ENCODE measurements at regions not wholly inside any gene's neighbourhood (a gene's known extent, or its start where the extent isn't known, plus 50 kb on each side); places are given as distances from the start of the nearest gene placed in this dataset.
"Not testable (repeated sequence)": the region's sequence is repeated elsewhere in the genome, so short reads cannot be mapped to it uniquely, and the experiment has no call there.

DNA sequence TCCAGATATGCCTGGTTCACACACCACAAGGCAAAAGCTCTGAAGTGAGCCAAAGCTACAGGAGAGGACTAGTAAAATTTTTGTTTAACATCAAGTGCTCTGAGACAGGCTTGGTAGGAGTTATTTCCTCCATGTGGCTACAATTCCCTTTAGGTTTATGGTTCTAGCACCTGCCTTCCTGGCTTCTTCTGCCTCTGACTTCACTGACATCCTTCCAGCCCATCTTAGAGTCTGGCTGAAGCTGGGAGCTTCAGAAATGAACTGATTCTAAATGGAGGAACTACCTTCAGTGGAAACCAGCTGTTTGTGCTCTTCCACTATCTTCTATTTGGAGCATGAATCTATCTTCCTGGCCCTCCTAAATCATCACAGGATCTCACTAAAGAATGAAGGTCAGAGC lies 215.3 kb upstream of the FBXL7 start:
- H3K27me3 ChIP-seq (ENCODE audit: control insufficient read depth, insufficient read depth, low read length) = no peaks in the 10 kb centered on the region
- no peaks in the 10 kb centered on the region for H3K9me3 ChIP-seq (ENCODE audit: control insufficient read depth, insufficient read depth, low read length)
- no peaks in the 10 kb centered on the region for H3K4me1 ChIP-seq (ENCODE audit: control insufficient read depth, insufficient read depth, low read length)
- no peak overlapping the region for H3K4me3 ChIP-seq (ENCODE audit: low read depth, low read length)
- H3K9ac ChIP-seq (ENCODE audit: low read depth, low read length) = no peak overlapping the region
- H3K36me3 ChIP-seq (ENCODE audit: control insufficient read depth, insufficient read depth, low read length) = no peaks in the 10 kb centered on the region

- Histone ChIP-seq H3K9ac (ENCODE audit: low read depth, low read length) (no peak overlapping the region), H3K4me1 (ENCODE audit: control insufficient read depth, insufficient read depth, low read length) (no peaks in the 10 kb centered on the region), H3K4me3 (ENCODE audit: low read depth, low read length) (no peak overlapping the region), H3K9me3 (ENCODE audit: control insufficient read depth, insufficient read depth, low read length) (no peaks in the 10 kb centered on the region), H3K36me3 (ENCODE audit: control insufficient read depth, insufficient read depth, low read length) (no peaks in the 10 kb centered on the region), H3K27me3 (ENCODE audit: control insufficient read depth, insufficient read depth, low read length) (no peaks in the 10 kb centered on the region)
Measured at GRCh38 chr5:15283076-15283475, 216.9 kb upstream of the FBXL7 start.

DNA sequence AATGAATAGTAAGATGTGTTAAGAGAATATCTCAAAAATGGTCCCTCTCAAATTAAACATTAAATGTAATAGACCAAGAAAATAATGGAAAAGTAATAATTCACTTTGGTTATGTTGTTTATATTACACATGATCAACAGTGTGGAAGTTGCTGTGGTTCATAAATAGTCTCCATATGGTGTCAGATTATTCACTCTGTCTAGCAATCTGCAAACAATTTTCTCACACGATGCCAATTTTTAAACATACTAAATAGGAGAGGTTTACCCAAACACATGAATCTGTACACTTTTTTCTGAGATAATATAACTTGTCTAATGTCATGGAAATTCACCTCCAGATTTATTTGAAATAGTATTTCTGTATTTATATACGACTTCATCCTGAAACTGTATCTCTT lies 217.4 kb upstream of the FBXL7 start:
- Histone ChIP-seq H3K4me1 (ENCODE audit: control insufficient read depth, insufficient read depth, low read length) (no peaks in the 10 kb centered on the region), H3K4me3 (ENCODE audit: low read depth, low read length) (no peak overlapping the region), H3K9ac (ENCODE audit: low read depth, low read length) (no peak overlapping the region), H3K27me3 (ENCODE audit: control insufficient read depth, insufficient read depth, low read length) (no peaks in the 10 kb centered on the region), H3K9me3 (ENCODE audit: control insufficient read depth, insufficient read depth, low read length) (no peaks in the 10 kb centered on the region), H3K36me3 (ENCODE audit: control insufficient read depth, insufficient read depth, low read length) (no peaks in the 10 kb centered on the region)

DNA sequence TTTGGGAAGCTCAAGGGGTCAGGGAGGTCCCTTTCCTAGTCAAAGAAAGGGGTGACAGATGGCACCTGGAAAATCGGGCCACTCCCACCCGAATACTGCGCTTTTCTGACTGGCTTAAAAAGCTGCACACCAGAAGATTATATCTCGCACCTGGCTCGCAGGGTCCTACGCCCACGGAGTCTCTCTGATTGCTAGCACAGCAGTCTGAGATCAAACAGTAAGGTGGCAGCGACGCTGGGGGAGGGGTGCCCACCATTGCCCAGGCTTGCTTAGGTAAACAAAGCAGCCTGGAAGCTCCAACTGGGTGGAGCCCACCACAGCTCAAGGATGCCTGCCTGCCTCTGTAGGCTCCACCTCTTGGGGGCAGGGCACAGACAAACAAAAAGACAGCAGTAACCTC lies 228.4 kb upstream of the FBXL7 start:
- not testable (repeated sequence) for H3K36me3 ChIP-seq (ENCODE audit: control insufficient read depth, insufficient read depth, low read length); H3K9ac ChIP-seq (ENCODE audit: low read depth, low read length); H3K9me3 ChIP-seq (ENCODE audit: control insufficient read depth, insufficient read depth, low read length); H3K4me1 ChIP-seq (ENCODE audit: control insufficient read depth, insufficient read depth, low read length); H3K27me3 ChIP-seq (ENCODE audit: control insufficient read depth, insufficient read depth, low read length)
- H3K4me3 ChIP-seq (ENCODE audit: low read depth, low read length) = peak overlapping the region; percentile 23

- Histone ChIP-seq H3K4me3 (ENCODE audit: low read depth, low read length) (no peak overlapping the region), H3K36me3 (ENCODE audit: control insufficient read depth, insufficient read depth, low read length) (peaks cover 3% of the 10 kb centered on the region)
Measured at GRCh38 chr5:15267966-15268365, 232.0 kb upstream of the FBXL7 start.

DNA sequence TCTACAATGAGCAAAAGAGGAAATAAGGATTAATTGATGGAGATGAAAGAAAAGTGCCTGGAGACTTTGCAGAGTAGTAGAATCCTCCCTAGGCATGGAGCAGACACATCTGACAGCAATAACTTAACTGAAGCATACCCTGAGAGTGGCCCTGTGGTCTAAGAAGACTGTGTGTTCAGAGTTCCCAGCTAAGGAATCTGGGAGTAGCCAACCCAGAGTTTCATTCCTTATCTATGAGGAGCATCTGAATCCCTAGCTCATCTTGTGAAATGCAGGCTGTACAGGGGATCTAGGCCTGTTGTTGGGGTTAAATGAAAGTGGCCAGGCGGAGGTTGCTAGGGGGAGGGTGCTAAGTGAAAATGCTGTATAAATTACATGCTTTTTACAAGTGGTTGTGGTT lies 233.1 kb upstream of the FBXL7 start:
- peaks cover 3% of the 10 kb centered on the region for H3K36me3 ChIP-seq (ENCODE audit: control insufficient read depth, insufficient read depth, low read length)
- peaks cover 5% of the 10 kb centered on the region for H3K27me3 ChIP-seq (ENCODE audit: control insufficient read depth, insufficient read depth, low read length)
- H3K9me3 ChIP-seq (ENCODE audit: control insufficient read depth, insufficient read depth, low read length) = no peaks in the 10 kb centered on the region
- peaks cover 3% of the 10 kb centered on the region for H3K4me1 ChIP-seq (ENCODE audit: control insufficient read depth, insufficient read depth, low read length)
- no peak overlapping the region for H3K4me3 ChIP-seq (ENCODE audit: low read depth, low read length)
- no peak overlapping the region for H3K9ac ChIP-seq (ENCODE audit: low read depth, low read length)

More at GRCh38 chr5:15267966-15268365, 232.0 kb upstream of the FBXL7 start:
- Histone ChIP-seq H3K9me3 (ENCODE audit: control insufficient read depth, insufficient read depth, low read length) (no peaks in the 10 kb centered on the region), H3K4me1 (ENCODE audit: control insufficient read depth, insufficient read depth, low read length) (peaks cover 3% of the 10 kb centered on the region), H3K9ac (ENCODE audit: low read depth, low read length) (no peak overlapping the region), H3K27me3 (ENCODE audit: control insufficient read depth, insufficient read depth, low read length) (peaks cover 5% of the 10 kb centered on the region)

GRCh38 chr5:15266229-15266628 lies 233.8 kb upstream of the FBXL7 start:
- peaks cover 3% of the 10 kb centered on the region for H3K36me3 ChIP-seq (ENCODE audit: control insufficient read depth, insufficient read depth, low read length)
- peaks cover 3% of the 10 kb centered on the region for H3K4me1 ChIP-seq (ENCODE audit: control insufficient read depth, insufficient read depth, low read length)

GRCh38 chr5:15263942-15264341 lies 236.0 kb upstream of the FBXL7 start:
- no peaks in the 10 kb centered on the region for H3K9me3 ChIP-seq (ENCODE audit: control insufficient read depth, insufficient read depth, low read length)
- H3K4me1 ChIP-seq (ENCODE audit: control insufficient read depth, insufficient read depth, low read length) = no peaks in the 10 kb centered on the region
- H3K27me3 ChIP-seq (ENCODE audit: control insufficient read depth, insufficient read depth, low read length) = no peaks in the 10 kb centered on the region
- peaks cover 3% of the 10 kb centered on the region for H3K36me3 ChIP-seq (ENCODE audit: control insufficient read depth, insufficient read depth, low read length)
- H3K4me3 ChIP-seq (ENCODE audit: low read depth, low read length) = no peak overlapping the region
- no peak overlapping the region for H3K9ac ChIP-seq (ENCODE audit: low read depth, low read length)

More at GRCh38 chr5:15266229-15266628, 233.8 kb upstream of the FBXL7 start:
- H3K9me3 ChIP-seq (ENCODE audit: control insufficient read depth, insufficient read depth, low read length) = no peaks in the 10 kb centered on the region
- no peak overlapping the region for H3K4me3 ChIP-seq (ENCODE audit: low read depth, low read length)
- peaks cover 5% of the 10 kb centered on the region for H3K27me3 ChIP-seq (ENCODE audit: control insufficient read depth, insufficient read depth, low read length)
- H3K9ac ChIP-seq (ENCODE audit: low read depth, low read length) = no peak overlapping the region

- H3K27me3 ChIP-seq (ENCODE audit: control insufficient read depth, insufficient read depth, low read length) = no peaks in the 10 kb centered on the region
- no peak overlapping the region for H3K9ac ChIP-seq (ENCODE audit: low read depth, low read length)
- no peak overlapping the region for H3K4me3 ChIP-seq (ENCODE audit: low read depth, low read length)
- no peaks in the 10 kb centered on the region for H3K9me3 ChIP-seq (ENCODE audit: control insufficient read depth, insufficient read depth, low read length)
- H3K36me3 ChIP-seq (ENCODE audit: control insufficient read depth, insufficient read depth, low read length) = peaks cover 3% of the 10 kb centered on the region
- no peaks in the 10 kb centered on the region for H3K4me1 ChIP-seq (ENCODE audit: control insufficient read depth, insufficient read depth, low read length)
Measured at GRCh38 chr5:15263406-15263805, 236.6 kb upstream of the FBXL7 start.

DNA sequence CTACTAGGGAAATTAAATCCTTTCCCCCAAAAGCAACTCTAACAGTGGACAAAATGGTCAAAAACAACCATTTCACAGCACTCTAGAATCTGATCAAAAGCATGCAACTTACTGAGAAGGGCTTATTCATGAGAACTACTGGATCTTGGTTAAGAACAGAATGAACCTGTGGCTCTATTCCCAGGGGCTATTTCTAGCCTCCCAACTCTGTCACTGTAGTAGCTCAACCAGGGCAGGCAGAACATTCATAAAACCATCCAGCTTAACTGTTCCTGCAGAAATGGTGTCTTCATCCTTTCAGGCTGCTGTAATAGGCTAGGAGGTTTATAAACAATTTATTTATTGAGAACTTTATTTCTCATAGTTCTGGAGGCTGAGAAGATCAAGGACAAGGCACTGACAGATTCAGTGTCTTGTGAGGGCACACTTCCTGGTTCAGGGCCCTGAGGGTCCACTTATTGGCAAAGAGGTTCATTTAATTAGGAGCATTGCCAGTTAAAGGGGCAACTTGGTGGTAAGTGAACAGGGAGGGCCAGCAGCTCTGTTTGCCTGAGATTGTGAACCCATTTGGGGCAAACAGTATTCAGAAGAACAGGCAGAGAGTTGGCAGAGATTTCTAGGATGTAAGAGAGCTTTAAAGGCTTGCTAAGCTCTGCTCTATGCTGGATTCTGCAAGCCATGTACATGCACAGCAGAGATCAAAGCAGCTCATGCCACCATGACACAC lies 238.5 kb upstream of the FBXL7 start:
- Histone ChIP-seq H3K4me3 (ENCODE audit: low read depth, low read length) (no peak overlapping the region), H3K9ac (ENCODE audit: low read depth, low read length) (no peak overlapping the region), H3K27me3 (ENCODE audit: control insufficient read depth, insufficient read depth, low read length) (no peaks in the 10 kb centered on the region), H3K9me3 (ENCODE audit: control insufficient read depth, insufficient read depth, low read length) (no peaks in the 10 kb centered on the region), H3K4me1 (ENCODE audit: control insufficient read depth, insufficient read depth, low read length) (no peaks in the 10 kb centered on the region), H3K36me3 (ENCODE audit: control insufficient read depth, insufficient read depth, low read length) (no peaks in the 10 kb centered on the region)

GRCh38 chr5:15260356-15261268 lies 239.4 kb upstream of the FBXL7 start:
- no peaks in the 10 kb centered on the region for H3K36me3 ChIP-seq (ENCODE audit: control insufficient read depth, insufficient read depth, low read length)
- H3K4me3 ChIP-seq (ENCODE audit: low read depth, low read length) = no peak overlapping the region
- no peaks in the 10 kb centered on the region for H3K4me1 ChIP-seq (ENCODE audit: control insufficient read depth, insufficient read depth, low read length)
- H3K9ac ChIP-seq (ENCODE audit: low read depth, low read length) = no peak overlapping the region
- no peaks in the 10 kb centered on the region for H3K27me3 ChIP-seq (ENCODE audit: control insufficient read depth, insufficient read depth, low read length)
- H3K9me3 ChIP-seq (ENCODE audit: control insufficient read depth, insufficient read depth, low read length) = no peaks in the 10 kb centered on the region

GRCh38 chr5:15256485-15256884 lies 243.5 kb upstream of the FBXL7 start:
- no peak overlapping the region for H3K9ac ChIP-seq (ENCODE audit: low read depth, low read length)
- H3K4me3 ChIP-seq (ENCODE audit: low read depth, low read length) = no peak overlapping the region
- no peaks in the 10 kb centered on the region for H3K36me3 ChIP-seq (ENCODE audit: control insufficient read depth, insufficient read depth, low read length)
- no peaks in the 10 kb centered on the region for H3K4me1 ChIP-seq (ENCODE audit: control insufficient read depth, insufficient read depth, low read length)
- H3K27me3 ChIP-seq (ENCODE audit: control insufficient read depth, insufficient read depth, low read length) = no peaks in the 10 kb centered on the region
- H3K9me3 ChIP-seq (ENCODE audit: control insufficient read depth, insufficient read depth, low read length) = no peaks in the 10 kb centered on the region

Data from iPS-15b (cell line).